ENCODE measurements at regions not wholly inside any gene's neighbourhood (a gene's known extent, or its start where the extent isn't known, plus 50 kb on each side); places are given as distances from the start of the nearest gene placed in this dataset.

- DNase-seq = no peak
These were observed 786.7 kb downstream of the UQCRFS1 start for GRCh38 chr19:28426110-28426729.

GRCh38 chr19:28425046-28425931 is 787.7 kb downstream of the UQCRFS1 start:
- DNase-seq = no peak

- DNase-seq = no peak
These were observed 788.3 kb downstream of the UQCRFS1 start for GRCh38 chr19:28424662-28425045.

DNA sequence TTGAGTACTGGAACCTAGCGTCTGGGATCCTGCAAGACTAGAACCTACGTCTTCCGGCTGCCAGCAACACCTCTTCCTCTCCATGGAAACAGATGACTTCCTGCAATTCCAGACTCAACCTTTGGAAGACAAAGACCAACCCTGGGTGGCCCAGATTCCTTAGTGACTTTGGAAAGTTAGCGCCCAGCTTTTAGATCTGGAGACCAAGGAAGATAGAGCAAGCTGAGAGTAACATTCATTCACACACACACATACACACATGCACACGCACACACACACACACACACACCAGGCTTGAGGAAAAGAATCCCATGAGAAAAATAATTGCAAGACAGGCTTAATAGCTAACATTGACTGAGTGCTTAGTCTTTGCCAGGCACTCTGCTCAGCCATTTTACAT is 788.9 kb downstream of the UQCRFS1 start:
- no peak for DNase-seq

DNA sequence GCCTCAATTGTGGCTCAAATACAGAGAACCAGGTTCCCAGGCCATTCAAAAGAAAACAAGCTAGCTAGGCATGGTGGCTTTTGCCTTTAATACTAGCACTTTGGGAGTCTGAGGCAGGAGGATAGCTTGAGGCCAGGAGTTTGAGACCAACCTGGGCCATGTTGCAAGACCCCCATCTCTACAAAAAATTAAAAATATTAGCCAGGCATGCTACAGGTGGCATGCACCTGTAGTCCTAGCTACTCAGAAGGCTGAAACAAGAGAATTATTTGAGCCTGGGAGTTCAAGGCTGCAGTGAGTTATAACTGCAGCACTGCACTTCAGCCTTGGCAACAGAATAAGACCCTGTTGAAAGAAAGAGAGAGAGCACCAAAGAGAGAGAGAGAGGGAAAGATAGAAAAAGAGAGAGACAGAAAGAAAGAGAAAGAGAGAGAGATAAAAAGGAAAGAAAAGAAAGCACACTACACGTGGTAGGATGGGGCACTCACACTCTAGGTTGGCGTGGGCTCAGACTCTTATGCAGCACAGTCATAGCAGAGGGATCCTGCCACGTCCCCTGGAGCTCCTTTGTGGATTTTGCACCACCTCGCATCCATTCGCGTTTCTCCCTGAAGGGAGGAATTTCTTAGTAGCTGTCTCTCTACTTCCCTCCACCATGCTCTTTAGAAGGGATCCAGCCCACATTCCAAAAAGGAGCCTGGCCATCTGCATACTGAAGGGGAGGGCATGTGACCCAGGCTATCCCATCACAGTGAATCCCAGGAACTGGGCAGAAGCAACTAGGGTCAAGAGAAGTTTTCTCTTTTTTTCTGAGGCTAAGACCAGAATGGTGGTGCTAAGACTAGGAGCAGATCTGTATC is 789.9 kb downstream of the UQCRFS1 start:
- no peak for DNase-seq

GRCh38 chr19:28422046-28422445 is 790.9 kb downstream of the UQCRFS1 start:
- DNase-seq = no peak

DNA sequence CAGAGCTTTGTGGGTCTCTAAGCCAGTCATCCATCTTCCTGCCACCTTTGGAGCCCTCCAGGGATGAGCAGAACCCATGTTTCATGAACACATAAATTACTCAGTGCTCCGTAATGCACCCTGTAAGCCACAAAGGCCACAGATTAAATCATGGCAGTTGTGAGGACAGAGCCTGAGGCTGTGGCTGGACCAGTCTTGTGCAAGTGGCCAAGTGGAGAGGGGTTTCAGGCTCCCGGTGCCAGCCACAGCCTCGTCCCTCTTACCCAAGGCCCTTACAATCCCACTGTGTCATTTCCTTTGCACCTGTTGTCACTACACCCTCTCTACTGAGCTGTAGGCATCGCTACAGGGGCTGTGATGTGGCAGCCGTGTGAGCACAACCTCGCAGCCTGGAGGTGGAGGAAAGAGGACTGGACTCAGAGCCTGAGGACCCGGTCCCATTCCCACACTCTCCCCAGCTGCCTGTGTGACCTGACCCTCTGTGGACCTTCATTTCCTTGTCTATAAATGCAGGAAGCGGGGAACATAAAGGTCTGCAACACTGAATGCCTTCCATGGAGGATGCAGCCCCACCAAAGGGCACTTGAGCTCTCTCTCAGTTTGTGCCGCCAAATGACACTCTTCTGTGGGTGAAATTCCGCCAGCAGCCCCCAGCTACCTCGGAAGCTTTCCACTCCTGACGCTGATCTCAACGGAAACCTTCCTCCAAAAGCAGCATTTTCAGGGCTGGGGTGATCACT is 792.0 kb downstream of the UQCRFS1 start:
- DNase-seq = no peak

GRCh38 chr19:28419312-28419711 is 793.6 kb downstream of the UQCRFS1 start:
- no peak for DNase-seq

DNA sequence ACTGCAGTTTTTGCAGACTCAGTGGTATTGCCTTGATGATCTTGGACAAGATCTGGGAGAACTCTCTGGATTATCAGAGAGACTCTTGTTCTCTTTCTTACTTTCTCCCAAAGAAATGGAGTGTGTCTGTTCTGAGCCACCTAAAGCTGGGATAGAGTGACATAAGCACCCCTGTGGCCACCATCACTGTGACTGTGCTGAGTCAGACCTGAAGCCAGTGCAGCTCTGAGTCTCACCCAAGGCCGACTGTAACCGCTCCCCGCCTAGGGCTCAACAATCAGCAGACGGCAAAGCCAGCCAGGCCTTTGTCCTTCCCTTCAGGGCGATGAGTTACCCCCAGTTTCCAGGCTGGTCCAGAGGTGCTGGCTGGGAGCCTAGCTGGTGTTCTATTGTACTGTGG is 795.6 kb downstream of the UQCRFS1 start:
- DNase-seq = no peak

GRCh38 chr19:28416245-28416644 is 796.7 kb downstream of the UQCRFS1 start:
- DNase-seq = no peak

DNA sequence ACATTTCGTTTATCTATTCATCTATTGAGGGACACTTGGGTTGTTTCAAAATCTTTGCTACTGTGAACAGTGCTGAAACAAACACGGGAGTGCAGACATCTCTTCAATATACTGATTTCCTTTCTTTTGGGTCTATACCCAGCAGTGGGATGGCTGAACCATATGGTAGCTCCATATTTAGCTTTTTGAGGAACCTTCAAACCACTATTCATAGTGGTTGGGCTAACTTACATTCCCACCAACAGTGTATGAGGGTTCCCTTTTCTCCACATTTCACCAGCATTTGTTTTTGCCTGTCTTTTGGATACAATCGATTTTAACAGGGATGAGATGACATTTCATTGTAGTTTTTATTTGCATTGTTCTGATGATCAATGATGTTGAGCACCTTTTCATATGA is 798.2 kb downstream of the UQCRFS1 start:
- DNase-seq = no peak

- DNase-seq = no peak
These were observed 803.1 kb downstream of the UQCRFS1 start for GRCh38 chr19:28409859-28410258.

DNA sequence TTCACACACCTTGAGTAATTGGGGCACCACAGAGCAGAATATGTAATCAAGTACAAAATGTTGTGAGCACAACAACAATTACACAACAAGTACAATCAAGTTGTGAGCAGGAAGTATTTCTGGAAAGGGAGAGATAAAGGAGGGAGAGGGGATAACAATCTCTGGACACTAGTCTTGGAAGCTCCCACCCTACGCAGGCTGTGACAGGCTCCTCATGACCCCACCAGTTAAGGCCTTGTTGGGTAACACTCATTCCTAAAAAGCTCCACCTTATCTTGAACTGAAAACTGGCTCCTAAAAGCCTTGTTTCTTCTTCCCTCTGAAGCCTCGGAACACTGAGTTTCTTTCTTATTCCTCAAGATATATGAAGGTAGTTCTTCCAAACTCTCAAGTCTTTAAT is 806.0 kb downstream of the UQCRFS1 start:
- DNase-seq = no peak

DNA sequence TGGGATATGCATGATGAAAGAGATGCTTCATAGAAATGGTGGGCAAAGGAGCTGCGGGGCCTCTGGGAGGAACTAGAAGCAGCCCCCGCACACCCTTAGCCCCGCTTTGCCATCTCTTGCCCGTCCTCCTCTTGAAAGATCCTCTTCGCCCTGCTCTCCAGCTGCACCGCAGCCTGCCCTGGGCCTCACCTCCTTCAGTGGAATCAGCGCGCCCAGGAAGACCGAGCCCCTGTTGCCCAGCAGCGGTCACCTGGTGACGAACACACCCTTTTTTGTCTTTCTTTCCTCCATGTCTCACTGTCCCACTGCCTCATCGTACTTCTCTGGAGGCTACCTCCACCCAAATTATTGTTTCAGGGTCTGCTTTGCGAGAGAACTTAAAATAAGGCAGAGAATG is 807.6 kb downstream of the UQCRFS1 start:
- no peak for DNase-seq

DNA sequence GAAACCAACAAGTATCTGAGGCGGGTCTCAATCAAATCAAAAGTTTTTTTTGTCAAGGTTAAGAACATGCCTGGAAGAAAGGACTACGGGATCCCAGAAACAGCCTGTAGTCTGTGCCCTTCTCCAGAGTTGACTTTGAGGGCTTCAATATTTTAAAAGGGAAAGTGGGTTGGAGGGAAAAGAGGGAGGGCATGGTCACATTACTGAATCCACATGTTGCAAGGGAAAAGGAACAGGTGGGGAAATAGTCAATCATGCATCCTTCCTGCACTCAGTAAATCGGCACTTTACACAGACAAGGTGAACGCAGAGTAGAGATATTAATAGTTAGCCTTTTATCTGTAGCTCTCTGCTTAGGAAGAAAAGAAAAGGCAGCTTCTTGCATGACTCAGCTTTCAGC is 808.5 kb downstream of the UQCRFS1 start:
- no peak for DNase-seq

- DNase-seq = no peak
These were observed 809.3 kb downstream of the UQCRFS1 start for GRCh38 chr19:28403690-28404089.

- DNase-seq = no peak
These were observed 810.2 kb downstream of the UQCRFS1 start for GRCh38 chr19:28402701-28403290.

GRCh38 chr19:28401739-28402424 is 811.1 kb downstream of the UQCRFS1 start:
- DNase-seq = no peak

- DNase-seq = no peak
These were observed 811.8 kb downstream of the UQCRFS1 start for GRCh38 chr19:28400953-28401671.

- DNase-seq = no peak
These were observed 813.8 kb downstream of the UQCRFS1 start for GRCh38 chr19:28399187-28399586.

GRCh38 chr19:28397800-28398199 is 815.2 kb downstream of the UQCRFS1 start:
- no peak for DNase-seq

All from stimulated activated naive CD4-positive, alpha-beta T cell treated with Interleukin-2 at 50 U/mL for 16 hours (primary cell).